HCT116 (cell line): ENCODE measurements at regions not wholly inside any gene's neighbourhood (a gene's known extent, or its start where the extent isn't known, plus 50 kb on each side); places are given as distances from the start of the nearest gene placed in this dataset.

Experiments used
- ATAC-seq: fragments of 200-7000 bp; cut with Tn5 transposase; 2 replicates; pipeline ENCODE4 v1.9.1; 2020; ENCODE audit warnings: mild to moderate bottlenecking, moderate library complexity
- BruUV-seq: library from RNA; stranded (reverse); fragments of 400-500 nt; replicated peaks from 2 replicates; lab custom pipeline; 2021; lab: Mats Ljungman, UMichigan
- CTCF ChIA-PET: fragments of 300-600 bp; sonication (Branson Sonifier 250); formaldehyde crosslinking; loops from one replicate; lab custom pipeline; 2021; ENCODE audit warnings: antibody characterized with exemption; lab: Charles Lee
- POLR2A ChIA-PET: fragments of 300-600, 350-600 bp; sonication (Branson Sonifier 250); formaldehyde crosslinking; loops from one replicate; lab custom pipeline; 2021; ENCODE audit warnings: antibody characterized with exemption; lab: Charles Lee
- RAD21 ChIA-PET, 2 experiments: fragments of 300-600 bp; sonication (Branson Sonifier 250); formaldehyde crosslinking; loops; one replicate each; lab custom pipeline; 2023; ENCODE audit warnings: low total read pairs in 2 of 2; ENCODE audit not compliant: uncharacterized antibody in 2 of 2, unreplicated experiment in 2 of 2, low non-redundant PET in 1 of 2; lab: Charles Lee
- DNase-seq: peaks from one replicate; pipeline ENCODE4 v3.0.0-alpha.2; 2010; ENCODE audit warnings: low read depth, low spot score
- H2AFZ ChIP-seq: fragments of 200-600 bp; shearing (Covaris generic), sonication (generic); 2 replicates; pipeline ENCODE4 v1.6.1; 2017; ENCODE audit warnings: low read depth, mixed run types, mixed read lengths, antibody characterized with exemption, low read length; ENCODE audit not compliant: poor library complexity, severe bottlenecking
- H3K27ac ChIP-seq: 2 replicates; pipeline ENCODE4 v1.5.1; 2012; ENCODE audit warnings: low read depth, low read length
- H3K27me3 ChIP-seq: fragments of 200-600 bp; sonication (generic); 2 replicates; pipeline ENCODE4 v1.6.1; 2016; ENCODE audit warnings: mixed run types, low read length, mixed read lengths; ENCODE audit not compliant: insufficient read depth
- H3K36me3 ChIP-seq, 2 experiments: fragments of 200-500 bp in 1 of 2; fragments of 200-600 bp in 1 of 2; sonication (Bioruptor generic) in 1 of 2; sonication (generic) in 1 of 2; 2 replicates each; pipeline versions ENCODE4 v1.5.1 to v1.6.1; 2014 to 2016; ENCODE audit warnings: low read length in 2 of 2, inconsistent platforms in 1 of 2, mixed read lengths in 1 of 2, mixed run types in 1 of 2; ENCODE audit not compliant: insufficient read depth in 2 of 2, control insufficient read depth in 1 of 2
- H3K4me1 ChIP-seq, 2 experiments: fragments of 200-600 bp in 1 of 2; sonication (generic) in 1 of 2; 2 replicates each; pipeline versions ENCODE4 v1.5.1 to v1.6.1; 2012 to 2017; ENCODE audit warnings: low read length in 2 of 2, inconsistent platforms in 1 of 2, mild to moderate bottlenecking in 1 of 2, mixed read lengths in 1 of 2, mixed run types in 1 of 2, moderate library complexity in 1 of 2; ENCODE audit not compliant: insufficient read depth in 2 of 2, control insufficient read depth in 1 of 2
- H3K4me2 ChIP-seq: fragments of 200-600 bp; sonication (generic); 2 replicates; pipeline ENCODE4 v1.6.1; 2017; ENCODE audit warnings: mixed run types, low read length, mixed read lengths
- H3K4me3 ChIP-seq, 2 experiments: fragments of 200-600 bp in 1 of 2; sonication (generic) in 1 of 2; replicated peaks in 1 of 2; 2 replicates each; pipeline ENCODE4 v1.5.1; 2011 to 2016; ENCODE audit warnings: low read length in 2 of 2, control low read depth in 1 of 2, low read depth in 1 of 2, mild to moderate bottlenecking in 1 of 2, mixed read lengths in 1 of 2, mixed run types in 1 of 2
- H3K79me2 ChIP-seq: fragments of 200-600 bp; sonication (generic); 2 replicates; pipeline ENCODE4 v1.6.1; 2017; ENCODE audit warnings: mild to moderate bottlenecking, mixed run types, low read length, moderate library complexity, mixed read lengths; ENCODE audit not compliant: insufficient read depth
- H3K9ac ChIP-seq: fragments of 200-600 bp; sonication (generic); 2 replicates; pipeline ENCODE4 v1.6.1; 2016; ENCODE audit warnings: low read length, mixed read lengths
- H3K9me2 ChIP-seq: fragments of 200-600 bp; sonication (generic), shearing (Covaris generic); 2 replicates; pipeline ENCODE4 v1.6.1; 2017; ENCODE audit warnings: mixed run types, mild to moderate bottlenecking, moderate library complexity; ENCODE audit not compliant: insufficient read depth
- H3K9me3 ChIP-seq, 2 experiments: fragments of 200-500 bp in 1 of 2; fragments of 200-600 bp in 1 of 2; sonication (Bioruptor generic) in 1 of 2; sonication (generic) in 1 of 2; 2 replicates each; pipeline ENCODE4 v1.6.1; 2014 to 2017; ENCODE audit warnings: low read length in 2 of 2, mixed read lengths in 2 of 2, inconsistent platforms in 1 of 2, low read depth in 1 of 2, mild to moderate bottlenecking in 1 of 2, mixed run types in 1 of 2, moderate library complexity in 1 of 2; ENCODE audit not compliant: control insufficient read depth in 1 of 2, insufficient read depth in 1 of 2
- H4K20me1 ChIP-seq: fragments of 200-600 bp; sonication (generic), shearing (Covaris generic); 2 replicates; pipeline ENCODE4 v1.6.1; 2017; ENCODE audit warnings: mixed run types, mild to moderate bottlenecking, moderate library complexity; ENCODE audit not compliant: insufficient read depth
- ATF3 ChIP-seq: IDR thresholded peaks from 2 replicates; pipeline ENCODE4 v1.6.1; 2012
- CEBPB ChIP-seq: IDR thresholded peaks from 2 replicates; pipeline ENCODE4 v1.6.1; 2012; ENCODE audit warnings: low read depth
- CTCF ChIP-seq, 3 experiments: fragments of 200-600 bp in 1 of 3; sonication (generic) in 1 of 3; IDR thresholded peaks in 2 of 3; conservative IDR thresholded peaks in 1 of 3; 2 replicates each; pipeline ENCODE4 v1.5.1; 2012 to 2017; ENCODE audit warnings: low read depth in 2 of 3, low read length in 2 of 3, antibody characterized with exemption in 1 of 3, borderline replicate concordance in 1 of 3, control low read depth in 1 of 3, mild to moderate bottlenecking in 1 of 3, mixed read lengths in 1 of 3, mixed run types in 1 of 3, moderate library complexity in 1 of 3; ENCODE audit not compliant: insufficient read depth in 1 of 3
- EGR1 ChIP-seq: IDR thresholded peaks from 2 replicates; pipeline ENCODE4 v1.6.1; 2012; ENCODE audit warnings: low read depth
- EZH2phosphoT487 ChIP-seq: fragments of 200-600 bp; IDR thresholded peaks from 2 replicates; pipeline ENCODE4 v1.6.1; 2018; ENCODE audit warnings: antibody characterized with exemption, borderline replicate concordance
- FOSL1 ChIP-seq: IDR thresholded peaks from 2 replicates; pipeline ENCODE4 v1.6.1; 2012; ENCODE audit warnings: low read depth
- JUND ChIP-seq: IDR thresholded peaks from 2 replicates; pipeline ENCODE4 v1.6.1; 2012
- MAX ChIP-seq: IDR thresholded peaks from 2 replicates; pipeline ENCODE4 v1.6.1; 2012
- POLR2A ChIP-seq: IDR thresholded peaks from 2 replicates; pipeline ENCODE4 v1.7.0; 2011; ENCODE audit warnings: borderline replicate concordance; ENCODE audit not compliant: insufficient read depth, insufficient read length; ENCODE audit errors: extremely low read depth
- RAD21 ChIP-seq: IDR thresholded peaks from 2 replicates; pipeline ENCODE4 v1.6.1; 2012; ENCODE audit warnings: low read depth, mild to moderate bottlenecking
- REST ChIP-seq: IDR thresholded peaks from 2 replicates; pipeline ENCODE4 v1.6.1; 2012; ENCODE audit warnings: low read depth
- SIN3A ChIP-seq: IDR thresholded peaks from 2 replicates; pipeline ENCODE4 v1.6.1; 2012; ENCODE audit warnings: low read depth
- SP1 ChIP-seq: IDR thresholded peaks from 2 replicates; pipeline ENCODE4 v1.6.1; 2012; ENCODE audit warnings: low read depth
- SRF ChIP-seq: IDR thresholded peaks from 2 replicates; pipeline ENCODE4 v1.6.1; 2012; ENCODE audit warnings: low read depth
- TCF7L2 ChIP-seq: IDR thresholded peaks from 2 replicates; pipeline ENCODE4 v1.7.0; 2011; ENCODE audit warnings: borderline replicate concordance, inconsistent platforms; ENCODE audit not compliant: insufficient read depth, insufficient read length; ENCODE audit errors: extremely low read depth
- YY1 ChIP-seq: IDR thresholded peaks from 2 replicates; pipeline ENCODE4 v1.6.1; 2011; ENCODE audit warnings: low read length, low read depth, moderate library complexity, mild to moderate bottlenecking; ENCODE audit not compliant: insufficient replicate concordance; ENCODE audit errors: extremely low read depth
- ZBTB33 ChIP-seq: IDR thresholded peaks from 2 replicates; pipeline ENCODE4 v1.6.1; 2011; ENCODE audit warnings: mild to moderate bottlenecking, low read length, moderate library complexity; ENCODE audit not compliant: insufficient replicate concordance; ENCODE audit errors: extremely low read depth
- ZFX ChIP-seq: fragments of 450-650 bp; IDR thresholded peaks from 2 replicates; pipeline ENCODE4 v1.6.1; 2017
- intact Hi-C: fragments of 100-400 bp; cut with micrococcal nuclease; formaldehyde crosslinking; loops from 2 replicates; pipeline ENCODE4 v1.10.0; 2022

- H2AFZ ChIP-seq: no peak overlapping the region
- ATAC-seq: no peak
- H3K79me2 ChIP-seq: no peaks in the 10 kb centered on the region
- no peak overlapping the region for H3K4me2 ChIP-seq
- ChIA-PET POLR2A (no interaction called here), CTCF (no interaction called here), RAD21 (no interaction called here)
- H4K20me1 ChIP-seq: no peaks in the 10 kb centered on the region
- no peaks in the 10 kb centered on the region for H3K9me2 ChIP-seq
- H3K36me3 ChIP-seq: no peaks in the 10 kb centered on the region
- no peaks in the 10 kb centered on the region for H3K4me1 ChIP-seq
- no peak for DNase-seq
- BruUV-seq: no TSS peak
- intact Hi-C loops: no loop called here
- H3K9ac ChIP-seq: no peak overlapping the region
- peaks cover 4 to 26% of the 10 kb centered on the region in 2 experiments; a peak in 2 of 4 replicates for H3K9me3 ChIP-seq
- H3K4me3 ChIP-seq: no peak overlapping the region
- no peaks in the 10 kb centered on the region for H3K27me3 ChIP-seq
- no peak overlapping the region for H3K27ac ChIP-seq
- no peak for TF ChIP-seq SIN3A
- TF ChIP-seq EGR1: no peak
- TF ChIP-seq TCF7L2: no peak
- TF ChIP-seq FOSL1: no peak
- no peak for TF ChIP-seq SRF
- no peak for TF ChIP-seq POLR2A
- TF ChIP-seq ZBTB33: no peak
- no peak for TF ChIP-seq EZH2phosphoT487
- no peak for TF ChIP-seq RAD21
- TF ChIP-seq SP1: no peak
- TF ChIP-seq ATF3: no peak
- TF ChIP-seq CEBPB: no peak
- TF ChIP-seq REST: no peak
- TF ChIP-seq ZFX: no peak
- no peak for TF ChIP-seq CTCF (IDR thresholded peaks at IDR 0.05 in 2 of 3, conservative IDR thresholded peaks at IDR 0.05 in 1 of 3; ENCODE audit: borderline replicate concordance in 1 of 3, insufficient read depth in 1 of 3, low read depth in 2 of 3, low read length in 2 of 3)
- TF ChIP-seq JUND: no peak
- no peak for TF ChIP-seq YY1
- no peak for TF ChIP-seq MAX
Measured at GRCh38 chr18:41714872-41715271, 240.2 kb upstream of the PIK3C3 start.
